Lower leg skin (tissue), 3 donors: ENCODE measurements at regions not wholly inside any gene's neighbourhood (a gene's known extent, or its start where the extent isn't known, plus 50 kb on each side); places are given as distances from the start of the nearest gene placed in this dataset.

ENCODE experiments used
- POLR2A ChIP-seq, 2 donors: fragments of 450-650 bp; IDR thresholded peaks; one replicate each; pipeline ENCODE4 v1.6.1; 2016 to 2017; ENCODE audit warnings: antibody characterized with exemption in 2 of 2, mild to moderate bottlenecking in 1 of 2, moderate library complexity in 1 of 2
- TF ChIP-seq, protein P1 (sequence below), 3 donors: fragments of 450-650 bp; IDR thresholded peaks; one replicate each; pipeline ENCODE4 v1.5.1; 2016; ENCODE audit warnings: antibody characterized with exemption in 3 of 3, mild to moderate bottlenecking in 3 of 3, moderate library complexity in 2 of 3

DNA sequence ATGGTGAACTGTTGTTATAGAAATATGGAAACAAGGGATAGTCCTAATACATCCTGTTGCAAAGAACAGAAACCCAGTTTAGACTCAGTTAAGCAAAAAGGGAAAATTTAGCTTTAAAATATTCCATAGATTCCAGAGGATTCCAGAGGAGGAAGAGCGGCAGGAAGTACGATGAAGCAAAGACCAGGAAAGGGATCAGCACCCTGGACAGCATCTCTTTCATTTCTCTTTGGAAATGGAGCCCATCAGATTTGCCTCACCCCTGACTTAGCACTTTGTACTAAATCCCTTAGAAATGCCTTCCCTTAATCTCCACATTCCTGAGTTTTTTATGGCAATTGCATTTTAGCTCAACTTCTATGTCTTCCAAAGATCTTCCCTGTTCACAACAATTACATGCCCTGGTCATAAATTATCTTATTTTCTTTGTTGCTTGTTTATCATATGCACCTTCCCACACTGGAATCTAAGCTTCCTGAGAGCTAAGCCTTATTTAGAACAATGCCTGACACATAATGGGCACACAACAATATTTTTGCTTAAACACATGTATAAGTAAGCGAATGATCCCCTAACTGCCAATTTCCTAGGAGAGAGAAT lies 150.0 kb upstream of the RBFOX1 start:
- TF ChIP-seq, protein P1, sequence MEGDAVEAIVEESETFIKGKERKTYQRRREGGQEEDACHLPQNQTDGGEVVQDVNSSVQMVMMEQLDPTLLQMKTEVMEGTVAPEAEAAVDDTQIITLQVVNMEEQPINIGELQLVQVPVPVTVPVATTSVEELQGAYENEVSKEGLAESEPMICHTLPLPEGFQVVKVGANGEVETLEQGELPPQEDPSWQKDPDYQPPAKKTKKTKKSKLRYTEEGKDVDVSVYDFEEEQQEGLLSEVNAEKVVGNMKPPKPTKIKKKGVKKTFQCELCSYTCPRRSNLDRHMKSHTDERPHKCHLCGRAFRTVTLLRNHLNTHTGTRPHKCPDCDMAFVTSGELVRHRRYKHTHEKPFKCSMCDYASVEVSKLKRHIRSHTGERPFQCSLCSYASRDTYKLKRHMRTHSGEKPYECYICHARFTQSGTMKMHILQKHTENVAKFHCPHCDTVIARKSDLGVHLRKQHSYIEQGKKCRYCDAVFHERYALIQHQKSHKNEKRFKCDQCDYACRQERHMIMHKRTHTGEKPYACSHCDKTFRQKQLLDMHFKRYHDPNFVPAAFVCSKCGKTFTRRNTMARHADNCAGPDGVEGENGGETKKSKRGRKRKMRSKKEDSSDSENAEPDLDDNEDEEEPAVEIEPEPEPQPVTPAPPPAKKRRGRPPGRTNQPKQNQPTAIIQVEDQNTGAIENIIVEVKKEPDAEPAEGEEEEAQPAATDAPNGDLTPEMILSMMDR (IDR thresholded peaks at IDR 0.05), result no peak
- no peak for TF ChIP-seq POLR2A (IDR thresholded peaks at IDR 0.05)
